ENCODE measurements at regions not wholly inside any gene's neighbourhood (a gene's known extent, or its start where the extent isn't known, plus 50 kb on each side); places are given as distances from the start of the nearest gene placed in this dataset.
A peak's percentile ranks its signal among the peaks of the same experiment; 100 is the strongest.

GRCh38 chr20:11544029-11544678, 373.5 kb upstream of the BTBD3 start:
- DNase-seq (peak; percentile 75), ATAC-seq (ENCODE audit: low read depth) (peak; percentile 82)
- Histone ChIP-seq H2AFZ (replicated peaks; ENCODE audit: low read length, poor library complexity) (no peak overlapping the region), H2BK20ac (ENCODE audit: low read depth, low read length) (no peak overlapping the region), H2BK120ac (ENCODE audit: low read depth, low read length) (no peak overlapping the region), H3K4ac (ENCODE audit: low read depth, low read length) (no peak overlapping the region), H3K9me1 (ENCODE audit: insufficient read depth, low read length) (no peaks in the 10 kb centered on the region), H2AK5ac (ENCODE audit: low read depth, low read length) (no peak overlapping the region), H4K91ac (ENCODE audit: insufficient read depth, low read depth, low read length) (no peak overlapping the region), H4K20me1 (ENCODE audit: insufficient read depth, low read length) (no peaks in the 10 kb centered on the region), H3K9ac (ENCODE audit: low read depth, low read length) (no peak overlapping the region; the same call in 1 of the 2 replicates), H3K79me1 (ENCODE audit: low read depth in 1 of 2, low read length in 2 of 2) (no peaks in the 10 kb centered on the region), H3K27ac (ENCODE audit: insufficient read depth, low read length) (no peak overlapping the region), H3K9me3 (ENCODE audit: control insufficient read depth, insufficient read depth, low read length) (no peaks in the 10 kb centered on the region), H3K4me1 (ENCODE audit: control insufficient read depth, insufficient read depth, low read length) (no peaks in the 10 kb centered on the region; the same call in none of the 2 replicates), H3K14ac (replicated peaks; ENCODE audit: low read depth, low read length) (no peak overlapping the region), H3K4me2 (ENCODE audit: low read depth, low read length) (peak overlapping the region; percentile 87), H3K27me3 (ENCODE audit: control insufficient read depth, insufficient read depth, low read length) (peaks cover 4% of the 10 kb centered on the region; the same call in 1 of the 2 replicates), H2BK15ac (ENCODE audit: low read depth, low read length) (peak overlapping the region; percentile 12; the same call in 1 of the 3 replicates), H3K4me3 (ENCODE audit: insufficient read depth, low read depth, low read length) (no peak overlapping the region; the same call in 1 of the 2 replicates), H4K5ac (ENCODE audit: low read depth, low read length) (no peak overlapping the region), H2AK9ac (replicated peaks; ENCODE audit: low read depth, low read length, poor library complexity) (no peak overlapping the region), H3K18ac (ENCODE audit: low read depth, low read length) (no peak overlapping the region), H3K23ac (ENCODE audit: low read depth, low read length) (no peak overlapping the region), H2BK5ac (ENCODE audit: low read depth, low read length, poor library complexity, severe bottlenecking) (no peak overlapping the region), H4K8ac (ENCODE audit: low read depth in 2 of 2, low read length in 2 of 2) (peak overlapping the region in 1 of 2 experiments; percentile 60; a peak in 1 of 4 replicates), H3K36me3 (ENCODE audit: control insufficient read depth, insufficient read depth, low read length) (no peaks in the 10 kb centered on the region), H3K56ac (ENCODE audit: extremely low read depth, insufficient read depth, low read length) (no peak overlapping the region)
- intact Hi-C loops (cut with micrococcal nuclease) (loop anchor here (1.0 to 10.0 kb wide), 10 partner anchors 192 to 1929 kb away; partner anchors contain the start of genes MKKS and SLX4IP), in situ Hi-C loops (cut with MboI; ENCODE audit: low sequenced_read_pairs) (loop anchor here (5.0 to 10.0 kb wide), 4 partner anchors 267 to 1079 kb away; partner anchors contain the start of gene JAG1), dilution Hi-C loops (cut with HindIII; ENCODE audit: low sequenced_read_pairs, unreplicated experiment) (loop anchor here (25.0 kb wide), 1 partner anchor 882 kb away; the partner anchor contains the start of gene JAG1)
- no TSS peak for BruUV-seq (replicated peaks)
- TF ChIP-seq FOS (IDR thresholded peaks at IDR 0.05; ENCODE audit: low read depth, low read length) (no peak), POLR2A (IDR thresholded peaks at IDR 0.05; ENCODE audit: low read depth, low read length) (no peak), NFE2L2 (IDR thresholded peaks at IDR 0.05; ENCODE audit: low read depth, low read length) (no peak), CTCF (conservative IDR thresholded peaks at IDR 0.05; ENCODE audit: low read depth, low read length) (peak; percentile 71), CEBPB (IDR thresholded peaks at IDR 0.05; ENCODE audit: low read depth, low read length) (no peak), MAFK (IDR thresholded peaks at IDR 0.05; ENCODE audit: low read depth, low read length) (no peak), USF2 (IDR thresholded peaks at IDR 0.05; ENCODE audit: low read depth, low read length) (no peak), MXI1 (IDR thresholded peaks at IDR 0.05; ENCODE audit: borderline replicate concordance, low read depth, low read length) (no peak), RAD21 (IDR thresholded peaks at IDR 0.05; ENCODE audit: low read length) (peak; percentile 87), ELK1 (IDR thresholded peaks at IDR 0.05; ENCODE audit: borderline replicate concordance, low read depth, low read length) (no peak), SMC3 (IDR thresholded peaks at IDR 0.05; ENCODE audit: low read depth, low read length) (peak; percentile 90)
- WGBS, 2 experiments (ENCODE audit: extremely low coverage in 2 of 2, insufficient read length in 1 of 2) = no CpG with 5 or more reads among the region's 10 CpGs
- POLR2A ChIA-PET (ENCODE audit: unreplicated experiment) = no interaction called here
- CTCF ChIA-PET = interaction anchor here (0.6 to 1.5 kb wide), 10 partner anchors 10 to 1636 kb away, joined by 3 to 7 read pairs (median 4); no protein-coding TSS in a partner anchor
